Testis (tissue), 2 donors: ENCODE measurements at regions not wholly inside any gene's neighbourhood (a gene's known extent, or its start where the extent isn't known, plus 50 kb on each side); places are given as distances from the start of the nearest gene placed in this dataset.

Experiments used
- POLR2A ChIP-seq: fragments of 450-650 bp; IDR thresholded peaks from one replicate; pipeline ENCODE4 v1.6.1; 2017; ENCODE audit warnings: antibody characterized with exemption, mild to moderate bottlenecking, moderate library complexity
- TF ChIP-seq, protein P1 (sequence below), 3 experiments: fragments of 450-650 bp in 2 of 3; fragments of 200-600 bp in 1 of 3; sonication (generic) in 1 of 3; IDR thresholded peaks; one replicate each; pipeline ENCODE4 v1.5.1; 2016 to 2019; ENCODE audit warnings: antibody characterized with exemption in 3 of 3, mild to moderate bottlenecking in 2 of 3, moderate library complexity in 1 of 3

DNA sequence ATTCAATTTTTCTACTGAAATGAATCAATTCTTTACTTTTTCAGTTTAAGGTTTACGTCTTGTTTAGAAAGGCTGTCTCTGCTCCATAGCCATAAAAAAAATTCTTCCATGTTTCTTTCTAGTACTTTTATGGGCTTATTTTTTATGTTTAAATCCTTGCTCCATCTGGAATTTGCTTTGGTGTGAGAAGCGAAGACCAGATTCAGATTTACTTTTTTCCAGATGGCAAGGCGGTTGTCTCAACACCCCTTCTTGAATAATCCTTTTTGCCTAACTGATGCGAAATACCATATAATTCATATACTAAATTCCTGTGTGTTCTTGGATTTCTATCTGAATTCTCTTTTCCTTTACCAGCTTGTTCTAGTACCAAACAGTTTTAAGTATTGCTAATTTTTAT lies 101.5 kb downstream of the C1orf94 start:
- TF ChIP-seq, protein P1, sequence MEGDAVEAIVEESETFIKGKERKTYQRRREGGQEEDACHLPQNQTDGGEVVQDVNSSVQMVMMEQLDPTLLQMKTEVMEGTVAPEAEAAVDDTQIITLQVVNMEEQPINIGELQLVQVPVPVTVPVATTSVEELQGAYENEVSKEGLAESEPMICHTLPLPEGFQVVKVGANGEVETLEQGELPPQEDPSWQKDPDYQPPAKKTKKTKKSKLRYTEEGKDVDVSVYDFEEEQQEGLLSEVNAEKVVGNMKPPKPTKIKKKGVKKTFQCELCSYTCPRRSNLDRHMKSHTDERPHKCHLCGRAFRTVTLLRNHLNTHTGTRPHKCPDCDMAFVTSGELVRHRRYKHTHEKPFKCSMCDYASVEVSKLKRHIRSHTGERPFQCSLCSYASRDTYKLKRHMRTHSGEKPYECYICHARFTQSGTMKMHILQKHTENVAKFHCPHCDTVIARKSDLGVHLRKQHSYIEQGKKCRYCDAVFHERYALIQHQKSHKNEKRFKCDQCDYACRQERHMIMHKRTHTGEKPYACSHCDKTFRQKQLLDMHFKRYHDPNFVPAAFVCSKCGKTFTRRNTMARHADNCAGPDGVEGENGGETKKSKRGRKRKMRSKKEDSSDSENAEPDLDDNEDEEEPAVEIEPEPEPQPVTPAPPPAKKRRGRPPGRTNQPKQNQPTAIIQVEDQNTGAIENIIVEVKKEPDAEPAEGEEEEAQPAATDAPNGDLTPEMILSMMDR (IDR thresholded peaks at IDR 0.05): no peak
- TF ChIP-seq POLR2A: no peak
